NCI-H2196 (cell line): ENCODE measurements at regions not wholly inside any gene's neighbourhood (a gene's known extent, or its start where the extent isn't known, plus 50 kb on each side); places are given as distances from the start of the nearest gene placed in this dataset.
"Not testable (repeated sequence)": the region's sequence is repeated elsewhere in the genome, so short reads cannot be mapped to it uniquely, and the experiment has no call there.

ENCODE experiments used
- DNase-seq: peaks from one replicate; lab custom pipeline; 2025; ENCODE audit not compliant: unreplicated experiment; lab: John Stamatoyannopoulos, UW

GRCh38 chrX:42020225-42020624 is 96.9 kb upstream of the CASK start:
- DNase-seq, result no peak

GRCh38 chrX:42017971-42018370 is 94.6 kb upstream of the CASK start:
- DNase-seq, result no peak

GRCh38 chrX:42000836-42001235 is 77.5 kb upstream of the CASK start:
- no peak for DNase-seq

- no peak for DNase-seq
Measured at GRCh38 chrX:41984628-41985027, 61.3 kb upstream of the CASK start.

GRCh38 chrX:41982953-41983352 is 59.6 kb upstream of the CASK start:
- no peak for DNase-seq

- DNase-seq, result no peak
Measured at GRCh38 chrX:41981481-41982013, 58.2 kb upstream of the CASK start.

GRCh38 chrX:41974677-41975076 is 51.3 kb upstream of the CASK start:
- not testable (repeated sequence) for DNase-seq

GRCh38 chrX:41973208-41973607 is 49.9 kb upstream of the CASK start:
- no peak for DNase-seq
